SU-DHL-6 (cell line): ENCODE measurements at regions not wholly inside any gene's neighbourhood (a gene's known extent, or its start where the extent isn't known, plus 50 kb on each side); places are given as distances from the start of the nearest gene placed in this dataset.

Source experiments
- H2AFZ ChIP-seq: fragments of 200-600 bp; sonication (generic); 2 replicates; pipeline ENCODE4 v1.6.1; 2014; ENCODE audit warnings: low read depth, mild to moderate bottlenecking, moderate library complexity, mixed read lengths, antibody characterized with exemption, low read length; ENCODE audit not compliant: severe bottlenecking
- H3F3A ChIP-seq: fragments of 200-600 bp; shearing (Covaris generic); 2 replicates; pipeline ENCODE4 v1.6.0; 2016; ENCODE audit warnings: antibody characterized with exemption, mild to moderate bottlenecking; ENCODE audit not compliant: insufficient read depth
- H3K27ac ChIP-seq: fragments of 200-600 bp; sonication (generic); 2 replicates; pipeline ENCODE4 v1.5.1; 2016; ENCODE audit warnings: low read depth, mild to moderate bottlenecking, low read length, moderate library complexity, mixed read lengths
- H3K27me3 ChIP-seq: fragments of 200-600 bp; sonication (generic), shearing (Covaris generic); 2 replicates; pipeline ENCODE4 v1.6.0; 2014; ENCODE audit warnings: mild to moderate bottlenecking, low read length
- H3K36me3 ChIP-seq: fragments of 200-600 bp; sonication (generic); 2 replicates; pipeline ENCODE4 v1.6.1; 2014; ENCODE audit warnings: mild to moderate bottlenecking, low read length, mixed read lengths
- H3K4me2 ChIP-seq: fragments of 300-600, 200-600 bp; shearing (Covaris generic), sonication (generic); 2 replicates; pipeline ENCODE4 v1.6.0; 2014; ENCODE audit warnings: low read length, low read depth, mild to moderate bottlenecking; ENCODE audit not compliant: poor library complexity, severe bottlenecking
- H3K4me3 ChIP-seq: fragments of 200-600 bp; sonication (generic); 2 replicates; pipeline ENCODE4 v1.5.1; 2014; ENCODE audit warnings: antibody characterized with exemption, low read length, mild to moderate bottlenecking, mixed read lengths; ENCODE audit not compliant: insufficient read depth, poor library complexity, severe bottlenecking
- H3K79me2 ChIP-seq: fragments of 200-600 bp; sonication (generic); 2 replicates; pipeline ENCODE4 v1.6.1; 2014; ENCODE audit warnings: mild to moderate bottlenecking, low read length, moderate library complexity; ENCODE audit not compliant: insufficient read depth
- H3K9ac ChIP-seq: fragments of 200-600 bp; sonication (generic); 2 replicates; pipeline ENCODE4 v1.7.0; 2014; ENCODE audit warnings: mild to moderate bottlenecking, low read length
- H3K9me2 ChIP-seq: fragments of 200-600 bp; sonication (generic); replicated peaks from 2 replicates; pipeline ENCODE4 v1.6.1; 2014; ENCODE audit warnings: low read length; ENCODE audit not compliant: insufficient read depth
- H3K9me3 ChIP-seq: fragments of 200-600 bp; sonication (generic); 2 replicates; pipeline ENCODE4 v1.6.1; 2014; ENCODE audit warnings: low read length, mixed read lengths; ENCODE audit not compliant: insufficient read depth
- H4K20me1 ChIP-seq: fragments of 200-600 bp; sonication (generic); 2 replicates; pipeline ENCODE4 v1.6.1; 2014; ENCODE audit warnings: low read depth, mild to moderate bottlenecking, antibody characterized with exemption, low read length, moderate library complexity, mixed read lengths
- EZH2phosphoT487 ChIP-seq: fragments of 200-600 bp; sonication (generic), shearing (Covaris generic); conservative IDR thresholded peaks from 2 replicates; pipeline ENCODE4 v1.6.1; 2018; ENCODE audit warnings: mild to moderate bottlenecking, antibody characterized with exemption, low read length, moderate library complexity, mixed read lengths
- TF ChIP-seq, protein P1 (sequence below): fragments of 200-600 bp; sonication (generic); IDR thresholded peaks from one replicate; pipeline ENCODE4 v1.5.1; 2017; ENCODE audit warnings: antibody characterized with exemption, mild to moderate bottlenecking, low read length, moderate library complexity; ENCODE audit not compliant: insufficient read depth, poor library complexity, severe bottlenecking

- Histone ChIP-seq H3K9me2 (no peaks in the 10 kb centered on the region), H3K4me3 (no peak overlapping the region), H3F3A (no peaks in the 10 kb centered on the region), H2AFZ (peak overlapping the region; percentile 51), H3K36me3 (no peaks in the 10 kb centered on the region), H3K4me2 (no peak overlapping the region), H4K20me1 (no peaks in the 10 kb centered on the region), H3K9me3 (peaks cover under 1% of the 10 kb centered on the region; the same call in 1 of the 2 replicates), H3K27ac (no peak overlapping the region), H3K79me2 (no peaks in the 10 kb centered on the region), H3K9ac (no peak overlapping the region), H3K27me3 (no peaks in the 10 kb centered on the region)
- no peak for TF ChIP-seq EZH2phosphoT487
- TF ChIP-seq, protein P1, sequence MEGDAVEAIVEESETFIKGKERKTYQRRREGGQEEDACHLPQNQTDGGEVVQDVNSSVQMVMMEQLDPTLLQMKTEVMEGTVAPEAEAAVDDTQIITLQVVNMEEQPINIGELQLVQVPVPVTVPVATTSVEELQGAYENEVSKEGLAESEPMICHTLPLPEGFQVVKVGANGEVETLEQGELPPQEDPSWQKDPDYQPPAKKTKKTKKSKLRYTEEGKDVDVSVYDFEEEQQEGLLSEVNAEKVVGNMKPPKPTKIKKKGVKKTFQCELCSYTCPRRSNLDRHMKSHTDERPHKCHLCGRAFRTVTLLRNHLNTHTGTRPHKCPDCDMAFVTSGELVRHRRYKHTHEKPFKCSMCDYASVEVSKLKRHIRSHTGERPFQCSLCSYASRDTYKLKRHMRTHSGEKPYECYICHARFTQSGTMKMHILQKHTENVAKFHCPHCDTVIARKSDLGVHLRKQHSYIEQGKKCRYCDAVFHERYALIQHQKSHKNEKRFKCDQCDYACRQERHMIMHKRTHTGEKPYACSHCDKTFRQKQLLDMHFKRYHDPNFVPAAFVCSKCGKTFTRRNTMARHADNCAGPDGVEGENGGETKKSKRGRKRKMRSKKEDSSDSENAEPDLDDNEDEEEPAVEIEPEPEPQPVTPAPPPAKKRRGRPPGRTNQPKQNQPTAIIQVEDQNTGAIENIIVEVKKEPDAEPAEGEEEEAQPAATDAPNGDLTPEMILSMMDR = no peak
Observed at GRCh38 chr21:18989953-18990495, 586.4 kb upstream of the TMPRSS15 start.

- Histone ChIP-seq H3K79me2 (no peaks in the 10 kb centered on the region), H4K20me1 (no peaks in the 10 kb centered on the region), H3K4me2 (no peak overlapping the region), H3K9me2 (no peaks in the 10 kb centered on the region), H3K9me3 (peaks cover 5% of the 10 kb centered on the region; the same call in 1 of the 2 replicates), H3K36me3 (no peaks in the 10 kb centered on the region), H3K9ac (no peak overlapping the region), H3K27ac (no peak overlapping the region), H2AFZ (no peak overlapping the region), H3K27me3 (no peaks in the 10 kb centered on the region), H3K4me3 (no peak overlapping the region), H3F3A (no peaks in the 10 kb centered on the region)
- TF ChIP-seq EZH2phosphoT487 = no peak
- TF ChIP-seq, protein P1 = no peak
Observed at GRCh38 chr21:18991846-18992245, 588.3 kb upstream of the TMPRSS15 start.

DNA sequence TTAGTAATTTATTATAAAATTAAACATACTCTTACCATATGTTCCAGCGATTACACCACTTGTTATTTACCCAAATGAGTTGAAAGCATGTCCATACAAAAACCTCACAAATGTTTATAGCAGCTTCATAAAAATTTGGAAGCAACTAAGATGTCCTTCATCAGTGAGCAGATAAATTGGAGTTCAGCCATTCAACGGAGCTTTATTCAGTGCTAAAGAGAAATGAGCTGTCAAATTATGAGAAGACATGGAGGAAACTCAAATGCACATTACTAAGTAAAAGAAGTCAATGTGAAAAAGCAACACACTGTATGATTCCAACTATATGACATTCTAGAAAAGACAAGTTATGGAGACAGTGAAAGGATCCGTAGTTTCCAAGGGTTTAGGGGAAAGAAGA lies 606.7 kb upstream of the TMPRSS15 start:
- H3K27me3 ChIP-seq = no peaks in the 10 kb centered on the region
- H2AFZ ChIP-seq = no peak overlapping the region
- H3K4me3 ChIP-seq = no peak overlapping the region
- H3K79me2 ChIP-seq = no peaks in the 10 kb centered on the region
- H3K4me2 ChIP-seq = no peak overlapping the region
- H4K20me1 ChIP-seq = no peaks in the 10 kb centered on the region
- H3K27ac ChIP-seq = no peak overlapping the region
- H3K9me3 ChIP-seq = no peaks in the 10 kb centered on the region
- H3K9ac ChIP-seq = no peak overlapping the region
- H3K36me3 ChIP-seq = no peaks in the 10 kb centered on the region
- H3F3A ChIP-seq = no peaks in the 10 kb centered on the region
- TF ChIP-seq, protein P1 = no peak
- TF ChIP-seq EZH2phosphoT487 = no peak
- no peaks in the 10 kb centered on the region for H3K9me2 ChIP-seq
